NCI-H446 treated with DMSO at 0.1 percent for 48 hours (cell line): ENCODE measurements at regions not wholly inside any gene's neighbourhood (a gene's known extent, or its start where the extent isn't known, plus 50 kb on each side); places are given as distances from the start of the nearest gene placed in this dataset.
"Not testable (repeated sequence)": the region's sequence is repeated elsewhere in the genome, so short reads cannot be mapped to it uniquely, and the experiment has no call there.

ENCODE experiments used
- DNase-seq: peaks from one replicate; lab custom pipeline; 2025; lab: John Stamatoyannopoulos, UW

DNA sequence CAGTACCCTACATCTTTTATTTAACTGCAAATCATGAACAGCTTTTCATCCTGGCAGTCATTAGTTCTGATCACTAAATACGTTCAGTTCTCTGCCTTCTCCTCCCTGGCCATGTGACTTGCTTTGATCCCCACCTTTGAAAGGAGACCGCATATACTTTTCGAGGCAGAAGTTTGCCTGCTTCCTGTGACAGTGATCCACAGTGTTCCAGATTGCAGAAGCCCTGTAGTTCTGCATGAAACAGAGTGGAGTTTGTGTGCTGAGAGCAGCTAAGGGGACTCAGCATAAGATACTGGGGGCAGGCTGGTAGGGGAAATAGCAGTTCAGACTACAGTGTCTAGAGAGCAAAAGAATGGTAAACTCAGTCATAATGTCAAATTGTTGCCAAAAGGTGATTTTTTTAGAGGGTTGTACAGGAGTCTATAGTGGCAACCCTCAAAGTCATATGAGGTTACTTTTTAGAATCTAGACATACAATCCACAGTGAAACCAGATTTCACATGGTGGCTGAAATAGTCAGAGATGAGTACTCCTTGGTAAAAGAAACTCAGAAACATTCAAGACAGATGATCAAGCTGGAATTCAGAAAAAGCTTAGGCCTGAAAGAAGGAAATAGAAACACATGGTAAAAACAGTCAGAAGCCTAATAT is 1800.4 kb upstream of the CELF4 start:
- DNase-seq = no peak

DNA sequence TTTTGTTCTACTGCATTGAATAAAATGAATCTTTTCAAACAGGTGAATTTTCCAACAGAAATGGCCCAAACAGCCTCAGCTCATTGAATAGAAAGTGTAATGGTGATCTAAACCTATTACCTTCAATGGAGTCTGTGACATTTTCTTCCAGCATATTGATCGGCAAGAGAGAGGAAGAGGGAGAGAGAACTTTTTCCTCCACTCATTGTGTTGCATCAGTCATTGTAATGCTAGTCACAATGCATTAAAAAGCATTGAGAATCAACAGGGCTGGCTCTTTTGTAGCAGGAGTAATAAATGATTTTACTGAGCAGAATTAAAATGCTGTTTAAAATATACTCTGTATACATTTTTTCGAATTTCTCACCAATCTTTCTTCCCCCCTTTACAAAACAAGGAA is 1794.5 kb upstream of the CELF4 start:
- DNase-seq = no peak

DNA sequence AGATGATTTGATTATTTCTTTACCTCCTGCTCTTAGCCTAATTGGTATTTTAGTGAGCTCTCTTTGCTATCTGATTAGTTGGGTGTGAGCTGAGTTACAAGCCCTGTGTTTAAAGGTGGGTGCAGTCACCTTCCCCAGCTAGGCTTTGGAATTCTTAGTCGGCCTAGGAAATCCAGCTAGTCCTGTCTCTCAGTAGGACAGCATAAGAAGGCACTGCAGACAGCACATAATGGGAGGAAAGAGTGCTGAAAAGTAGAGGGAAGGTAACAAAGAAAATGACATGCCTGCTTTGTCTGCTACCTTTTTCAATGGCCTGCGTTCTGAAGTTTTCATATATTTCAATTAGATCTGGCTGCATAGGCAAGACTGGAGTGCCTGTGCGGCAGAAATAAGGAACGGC is 1794.0 kb upstream of the CELF4 start:
- DNase-seq = no peak

DNA sequence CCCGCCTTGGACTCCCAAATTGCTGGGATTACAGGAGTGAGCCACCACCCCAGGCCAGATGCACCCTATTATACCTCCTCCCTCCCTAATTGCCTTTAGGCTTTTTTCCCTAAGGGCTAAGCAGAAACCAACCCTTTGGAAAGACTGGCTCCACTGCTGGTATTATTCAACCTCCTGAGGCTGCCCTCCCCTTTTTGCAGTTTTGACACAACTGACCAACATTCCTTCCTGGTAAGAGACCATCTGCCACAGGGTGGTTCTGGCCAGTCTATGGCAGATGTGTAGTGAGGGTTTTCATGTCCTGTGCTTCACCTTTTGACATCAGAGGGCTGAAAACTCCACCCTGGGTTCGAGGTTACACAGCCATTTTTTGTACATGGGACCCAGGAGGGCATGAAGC is 1785.3 kb upstream of the CELF4 start:
- DNase-seq = no peak

DNA sequence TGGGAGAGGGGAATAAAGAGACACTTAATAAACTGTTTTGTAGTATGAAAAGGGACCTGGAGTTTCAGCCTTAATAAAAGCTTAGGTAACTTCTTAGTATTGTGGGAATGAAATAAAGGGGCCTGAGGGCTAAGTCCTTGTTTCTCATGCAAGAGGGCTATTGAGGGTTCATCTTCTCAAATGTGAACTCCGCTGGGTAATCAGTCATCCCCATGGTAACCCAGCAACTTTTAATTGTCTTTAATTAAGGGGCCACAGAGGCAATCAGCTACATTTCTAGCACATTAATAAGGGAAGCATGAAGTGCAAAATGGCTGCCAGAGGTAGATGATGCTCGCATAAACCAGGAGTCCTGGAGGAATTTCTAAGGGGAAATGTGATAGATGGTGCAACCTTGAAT is 1784.2 kb upstream of the CELF4 start:
- no peak for DNase-seq

DNA sequence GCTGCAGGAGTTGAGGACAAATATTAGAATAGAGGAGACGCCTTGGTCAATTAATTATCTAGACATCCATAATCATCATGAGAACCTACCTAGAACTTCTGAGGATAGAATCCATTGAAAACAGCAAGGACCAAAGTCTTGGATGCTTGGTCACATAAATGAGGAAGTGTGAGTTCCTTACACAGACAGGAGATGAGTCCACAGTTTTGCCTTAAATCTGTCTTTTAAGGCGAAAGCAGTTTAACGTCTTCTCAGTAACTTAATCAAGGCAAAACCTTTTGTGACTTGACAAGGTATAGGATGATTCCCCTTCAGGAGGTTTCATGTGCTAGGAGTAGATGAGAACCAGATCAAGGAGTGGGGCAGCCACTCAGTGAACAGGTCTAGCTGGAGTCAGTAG is 1783.2 kb upstream of the CELF4 start:
- no peak for DNase-seq

DNA sequence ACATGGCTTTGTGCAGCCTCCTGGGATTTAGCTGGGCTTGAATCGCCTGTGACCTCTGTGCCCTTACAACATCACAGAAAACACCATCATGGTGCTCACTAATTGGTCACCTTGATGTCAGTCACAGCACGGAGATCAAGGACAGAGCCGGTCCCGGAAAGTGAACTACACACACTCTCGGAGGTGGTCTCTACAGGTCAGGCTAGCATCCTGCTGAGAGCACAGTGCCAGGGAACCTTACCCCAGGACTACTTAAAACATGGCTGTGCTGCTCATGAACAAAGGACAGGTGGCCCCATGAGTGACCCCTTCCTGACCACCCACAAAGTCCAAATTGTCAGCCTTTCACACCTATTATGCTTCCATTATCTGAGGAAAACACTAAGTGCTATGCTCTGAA is 1782.1 kb upstream of the CELF4 start:
- DNase-seq = no peak

DNA sequence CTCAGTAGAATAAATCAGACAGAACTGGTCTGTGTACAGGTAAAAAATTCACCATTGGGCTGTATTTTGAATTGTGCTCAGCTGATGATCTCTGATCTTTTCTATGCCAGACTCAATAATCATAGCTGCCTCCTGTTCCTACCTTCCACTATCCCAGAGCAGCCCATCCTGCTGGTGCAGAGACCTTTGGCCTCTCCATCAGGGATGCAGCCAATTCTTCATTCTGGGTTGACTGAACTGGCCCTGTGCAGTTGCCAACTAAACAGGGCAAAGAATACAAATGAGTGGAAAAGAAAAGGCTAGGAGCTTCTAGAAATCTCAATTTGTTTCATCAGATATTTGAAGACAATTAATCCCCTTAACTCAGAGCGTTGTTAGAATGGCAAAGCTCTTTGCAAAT is 1781.3 kb upstream of the CELF4 start:
- DNase-seq = no peak

DNA sequence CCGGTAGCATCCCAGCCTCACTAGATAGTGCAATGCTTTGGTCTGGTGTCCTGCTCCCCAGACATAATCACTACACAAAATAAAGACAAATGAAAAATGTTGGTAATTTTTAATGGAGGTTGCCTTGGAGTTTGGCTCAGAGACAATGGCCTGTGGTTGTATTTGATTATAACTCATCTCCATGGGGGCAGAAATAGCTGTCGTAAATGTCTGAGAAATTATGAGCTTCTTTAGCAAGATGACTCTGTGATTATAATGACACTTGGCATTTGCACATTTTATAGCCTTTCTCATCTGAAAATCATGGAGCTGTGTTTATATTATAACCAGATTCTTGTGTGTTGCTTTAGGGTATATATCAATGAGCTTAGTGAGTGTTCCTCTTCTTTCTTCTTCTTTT is 1779.7 kb upstream of the CELF4 start:
- no peak for DNase-seq

DNA sequence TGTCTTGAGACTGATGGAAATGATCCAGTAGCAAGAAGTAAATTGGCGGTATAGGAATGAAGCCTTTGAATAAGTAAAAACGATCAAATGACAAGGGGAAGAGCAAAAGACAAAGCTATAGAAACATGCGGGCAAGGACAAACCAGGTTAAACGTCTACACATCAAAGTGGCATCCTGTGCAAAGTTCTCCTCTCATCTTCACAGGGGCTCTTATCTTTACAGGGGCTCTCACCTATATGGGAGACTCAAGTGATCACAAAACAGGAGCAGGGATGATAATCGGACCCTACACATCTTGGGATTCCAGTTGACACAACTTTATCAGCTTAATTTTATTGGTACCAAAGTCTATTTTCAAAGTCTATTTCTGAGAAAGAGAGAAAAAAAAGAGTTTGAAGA is 1778.9 kb upstream of the CELF4 start:
- no peak for DNase-seq

DNA sequence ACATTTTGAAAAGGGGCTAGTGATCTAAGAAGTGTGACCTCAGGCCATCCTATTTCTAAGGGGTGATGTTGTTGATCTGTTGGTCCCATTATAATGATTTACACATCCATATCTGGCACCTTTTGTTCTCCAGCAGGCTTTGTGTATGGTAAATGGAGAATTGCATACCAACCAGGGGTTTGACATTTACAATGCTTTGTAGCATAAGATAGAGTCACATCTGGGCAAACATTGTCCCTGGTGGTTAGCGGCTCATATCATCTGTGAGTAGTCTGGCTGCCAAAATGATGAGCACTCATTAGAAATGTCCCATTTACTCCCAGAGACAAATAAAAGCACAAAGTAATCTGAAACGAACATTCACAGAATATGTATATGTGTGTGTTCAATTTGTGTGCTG is 1775.5 kb upstream of the CELF4 start:
- DNase-seq = no peak

DNA sequence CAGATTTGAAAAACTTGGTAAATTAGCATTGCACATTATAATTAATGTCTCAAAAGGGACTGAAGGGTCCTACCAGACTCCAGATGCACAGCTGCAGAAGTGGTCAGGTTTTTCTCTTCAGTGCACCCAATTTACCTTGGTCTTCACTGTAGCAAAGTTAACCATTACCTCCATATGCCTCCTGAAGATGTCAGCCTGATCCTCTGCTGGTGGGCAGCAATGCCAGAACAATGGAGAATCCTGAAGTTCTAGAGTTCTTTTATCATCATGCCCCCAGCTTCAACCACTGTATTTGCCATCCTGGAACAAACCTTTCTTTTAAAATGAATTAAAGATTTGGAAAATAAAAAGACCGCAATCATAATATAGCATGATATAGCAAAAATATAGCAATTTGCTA is 1774.8 kb upstream of the CELF4 start:
- no peak for DNase-seq

DNA sequence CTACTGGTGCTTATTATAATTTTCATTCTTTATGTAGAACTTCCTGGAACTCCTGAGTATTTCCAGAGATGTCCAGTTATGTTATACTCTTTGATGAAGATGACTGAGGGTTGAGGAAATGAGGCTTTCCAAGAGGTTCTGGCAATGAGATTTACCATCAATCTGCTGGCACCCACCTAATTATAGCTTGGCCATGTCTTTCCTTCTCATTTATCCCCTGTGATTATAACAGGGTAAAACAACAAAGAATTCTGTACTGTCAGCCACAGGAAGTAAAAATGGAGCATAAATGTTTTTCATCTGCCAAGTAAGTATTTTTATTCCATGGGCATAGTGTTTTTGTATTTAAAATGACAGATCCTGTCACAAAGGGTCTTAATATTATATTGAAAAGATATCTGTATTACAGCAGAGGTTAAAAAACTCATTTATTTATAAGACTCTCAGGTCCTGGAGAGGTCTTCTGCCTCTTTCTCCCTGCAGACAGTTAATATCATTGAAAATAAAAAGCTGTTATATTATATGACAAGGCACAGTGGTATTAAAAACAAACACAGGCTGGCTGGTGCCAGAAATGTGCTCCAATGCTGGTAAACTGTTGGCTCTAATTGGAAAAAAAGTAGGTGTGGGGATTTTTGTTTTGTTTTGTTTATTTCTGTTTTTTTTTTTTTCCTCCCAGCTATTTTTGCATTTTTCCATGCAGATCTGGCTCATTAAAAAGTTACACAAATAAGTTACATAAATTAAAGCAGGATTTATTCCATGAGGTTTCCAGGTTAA is 1764.1 kb upstream of the CELF4 start:
- DNase-seq = peak; percentile 18

DNA sequence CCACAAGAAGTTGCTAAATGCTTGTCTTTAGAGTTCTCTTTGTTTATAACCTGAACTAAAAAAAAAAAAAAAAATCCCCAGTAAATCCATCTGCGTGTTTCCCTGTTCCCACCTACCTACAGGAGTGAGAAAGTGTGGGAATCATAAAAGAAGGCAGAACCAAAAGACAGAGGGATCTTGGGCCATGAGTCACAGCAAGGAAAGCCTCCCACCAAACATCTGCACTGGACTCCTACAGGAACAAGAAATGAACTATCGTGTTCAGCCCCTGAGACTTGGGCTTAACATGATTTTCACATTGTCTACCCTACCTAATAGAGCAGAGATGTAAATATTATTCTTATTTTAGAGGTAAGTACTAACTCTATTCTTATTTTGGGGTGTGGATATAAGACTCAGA is 1761.2 kb upstream of the CELF4 start:
- no peak for DNase-seq

DNA sequence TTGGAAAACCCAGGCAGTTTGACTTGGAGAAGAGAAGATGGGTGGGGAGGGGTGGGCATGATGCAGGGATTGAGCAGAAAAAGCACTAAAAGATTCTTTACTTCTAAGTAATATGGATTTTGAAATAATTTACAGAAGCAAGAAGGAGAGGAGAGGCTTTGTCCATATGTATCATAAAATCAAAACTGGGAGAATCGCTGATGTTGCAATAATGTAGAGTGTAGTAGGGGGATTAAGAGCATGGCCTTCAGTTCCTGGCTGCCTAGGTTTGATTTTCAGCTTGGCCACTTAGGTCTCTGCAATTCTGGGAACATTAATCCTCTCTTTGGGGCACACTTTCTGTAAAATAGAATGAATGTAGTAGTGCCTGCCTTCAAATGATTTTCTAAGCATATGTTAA is 1760.4 kb upstream of the CELF4 start:
- no peak for DNase-seq

DNA sequence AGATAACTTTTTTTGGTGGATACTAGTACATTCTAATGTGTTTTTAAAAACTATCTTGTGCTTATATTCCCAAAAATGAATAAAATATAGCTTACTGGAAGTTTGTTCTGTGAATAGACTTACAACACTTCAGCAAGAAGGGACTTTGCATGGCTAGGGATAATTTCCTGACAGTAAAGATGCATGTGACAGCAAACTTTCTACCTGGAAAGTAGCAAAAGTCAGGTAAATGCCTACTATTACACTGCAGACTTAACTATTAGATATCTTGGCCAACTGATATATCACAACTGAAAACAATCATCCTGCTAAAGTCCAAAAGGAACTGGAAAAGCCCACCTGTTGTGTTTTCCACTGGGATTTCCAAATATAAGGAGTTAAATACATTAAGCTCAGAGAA is 1753.5 kb upstream of the CELF4 start:
- DNase-seq = no peak

DNA sequence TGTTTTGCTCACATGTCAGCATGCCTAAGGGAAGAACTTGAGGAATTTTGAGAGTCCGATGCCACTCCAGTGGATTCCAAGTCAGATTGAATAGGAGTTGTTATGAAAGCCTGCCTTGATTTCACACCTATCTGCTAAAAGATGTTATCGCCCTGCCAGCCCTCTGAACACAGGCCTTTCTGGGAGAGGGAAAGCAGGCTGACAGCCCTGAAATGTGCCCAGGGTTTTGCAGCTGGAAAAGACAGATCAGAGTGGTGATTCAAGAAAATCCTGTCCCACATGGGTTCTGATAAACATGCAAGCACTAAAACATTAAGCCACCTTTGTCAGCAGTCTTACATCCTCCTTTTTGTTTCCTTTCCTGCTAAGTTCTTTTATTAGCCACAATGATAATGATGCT is 1752.9 kb upstream of the CELF4 start:
- DNase-seq = no peak

DNA sequence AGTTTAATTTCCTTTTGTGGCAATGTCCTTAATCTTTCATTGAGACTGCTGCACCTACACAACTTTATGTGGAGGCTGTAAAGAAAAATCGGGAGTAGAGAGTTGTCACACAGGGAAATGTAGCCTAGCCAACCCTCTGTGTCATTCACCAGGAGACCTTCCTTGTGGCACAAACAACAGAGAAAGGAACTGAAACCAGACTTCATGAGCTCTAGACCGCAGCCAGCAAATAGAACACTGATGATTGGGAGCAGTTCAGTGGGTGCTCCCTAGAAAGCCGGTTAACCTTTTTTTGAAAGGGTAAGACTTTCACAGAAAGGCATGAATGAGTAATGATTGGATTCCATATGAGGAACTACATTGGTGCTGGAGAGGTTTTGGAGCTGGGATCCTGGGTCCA is 1752.4 kb upstream of the CELF4 start:
- DNase-seq = no peak

DNA sequence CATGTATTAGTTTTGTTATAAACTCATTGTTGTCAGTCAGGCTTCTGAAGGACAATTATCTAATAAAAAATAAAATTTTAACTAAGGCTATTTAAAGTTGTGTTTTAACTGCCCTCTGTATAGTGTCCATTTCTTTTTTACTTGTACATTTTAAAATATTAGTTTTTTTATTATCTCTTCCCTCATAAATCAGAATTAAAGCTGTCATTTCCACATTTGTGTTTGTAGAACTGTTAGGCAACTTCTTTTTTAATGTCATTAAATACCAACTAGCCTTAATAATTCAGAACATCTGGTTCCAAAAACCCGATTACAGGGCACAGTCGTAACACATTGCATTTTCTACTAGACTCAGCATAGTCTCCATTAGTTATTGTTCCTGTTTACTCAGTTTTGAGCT is 1749.0 kb upstream of the CELF4 start:
- no peak for DNase-seq

DNA sequence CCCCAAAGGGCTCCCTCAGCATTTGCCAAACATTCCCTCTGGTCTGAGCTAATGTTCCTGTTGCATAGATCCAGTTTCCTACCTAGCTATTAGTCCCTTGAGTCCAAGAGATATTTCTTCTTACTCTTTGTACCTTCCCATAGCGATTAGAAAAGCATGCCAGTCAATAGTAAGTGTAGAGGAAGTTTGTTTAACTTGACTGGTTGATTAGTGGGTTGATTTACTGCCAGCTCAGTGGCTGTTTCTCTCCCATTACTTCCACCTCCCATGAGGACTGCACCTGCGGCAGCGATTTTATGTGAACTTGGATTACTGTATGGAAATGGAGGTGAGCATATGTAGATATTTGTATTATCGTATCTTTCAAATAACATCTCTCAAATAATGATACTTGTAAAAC is 1748.4 kb upstream of the CELF4 start:
- no peak for DNase-seq

DNA sequence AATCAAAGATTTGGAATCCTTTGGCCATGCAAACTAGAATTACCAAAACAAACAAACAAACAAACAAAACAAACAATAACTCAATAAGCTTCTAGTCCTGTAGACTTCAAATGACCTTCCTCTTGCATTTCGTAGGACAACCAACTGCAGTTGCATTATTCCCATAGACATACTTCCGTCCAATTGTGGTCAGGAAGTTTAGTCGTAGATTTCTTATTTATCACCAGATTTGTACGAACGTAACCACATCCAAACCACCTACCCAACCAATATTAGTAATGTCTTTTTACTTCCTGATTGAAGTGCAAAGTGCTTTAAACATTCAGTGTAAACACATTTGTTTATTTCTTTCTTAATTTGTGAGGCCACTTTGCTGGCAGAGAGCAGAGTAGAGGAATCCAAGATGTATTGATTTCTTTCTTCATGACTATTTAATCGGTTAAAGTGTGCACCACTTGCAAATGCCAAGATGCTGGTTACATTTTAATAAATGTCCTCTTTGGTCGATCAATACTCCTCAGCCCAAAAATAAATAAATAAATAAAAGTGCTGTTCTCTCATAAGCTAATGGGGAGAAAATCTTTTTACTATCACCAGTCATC is 1745.6 kb upstream of the CELF4 start:
- DNase-seq = no peak

DNA sequence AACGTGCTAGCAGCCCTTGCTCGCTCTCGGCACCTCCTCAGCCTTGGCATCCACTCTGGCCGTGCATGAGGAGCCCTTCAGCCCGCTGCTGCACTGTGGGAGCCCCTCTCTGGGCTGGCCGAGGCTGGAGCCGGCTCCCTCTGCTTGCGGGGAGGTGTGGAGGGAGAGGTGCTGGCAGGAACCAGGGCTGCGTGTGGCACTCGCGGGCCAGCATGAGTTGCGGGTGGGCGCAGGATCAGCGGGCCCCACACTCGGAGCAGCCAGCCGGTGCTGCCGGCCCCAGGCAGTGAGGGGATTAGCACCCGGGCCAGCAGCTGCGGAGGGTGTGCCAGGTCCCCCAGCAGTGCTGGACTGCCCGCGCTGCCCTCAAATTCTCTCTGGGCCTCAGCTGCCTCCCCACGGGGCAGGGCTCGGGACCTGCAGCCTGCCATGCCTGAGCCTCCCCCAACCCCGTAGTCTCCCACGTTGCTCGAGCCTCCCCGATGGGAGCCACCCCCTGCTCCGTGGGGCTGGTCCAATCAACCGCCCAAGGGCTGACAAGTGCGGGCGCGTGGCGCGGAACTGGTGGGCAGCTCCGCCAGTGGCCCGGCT is 1743.4 kb upstream of the CELF4 start:
- not testable (repeated sequence) for DNase-seq

DNA sequence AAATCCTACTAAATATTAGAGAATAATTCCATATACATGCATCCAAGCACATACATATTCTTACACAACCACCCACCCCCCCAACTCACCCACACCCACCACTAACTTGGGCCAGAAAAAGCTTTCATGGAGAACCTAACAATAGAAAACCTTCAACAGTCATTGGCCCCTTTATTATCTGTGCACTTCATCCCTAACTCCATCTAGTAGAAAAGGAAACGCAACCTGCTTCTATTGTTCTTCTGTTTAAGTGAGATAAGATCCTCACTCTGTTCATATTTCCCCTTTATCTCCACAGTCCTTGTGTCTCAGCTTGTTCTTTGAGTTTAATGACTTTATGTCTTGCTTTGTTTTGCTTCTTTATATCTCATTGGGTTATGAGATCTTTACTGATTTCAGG is 1740.2 kb upstream of the CELF4 start:
- DNase-seq = no peak
